ENCODE measurements at regions not wholly inside any gene's neighbourhood (a gene's known extent, or its start where the extent isn't known, plus 50 kb on each side); places are given as distances from the start of the nearest gene placed in this dataset.

DNA sequence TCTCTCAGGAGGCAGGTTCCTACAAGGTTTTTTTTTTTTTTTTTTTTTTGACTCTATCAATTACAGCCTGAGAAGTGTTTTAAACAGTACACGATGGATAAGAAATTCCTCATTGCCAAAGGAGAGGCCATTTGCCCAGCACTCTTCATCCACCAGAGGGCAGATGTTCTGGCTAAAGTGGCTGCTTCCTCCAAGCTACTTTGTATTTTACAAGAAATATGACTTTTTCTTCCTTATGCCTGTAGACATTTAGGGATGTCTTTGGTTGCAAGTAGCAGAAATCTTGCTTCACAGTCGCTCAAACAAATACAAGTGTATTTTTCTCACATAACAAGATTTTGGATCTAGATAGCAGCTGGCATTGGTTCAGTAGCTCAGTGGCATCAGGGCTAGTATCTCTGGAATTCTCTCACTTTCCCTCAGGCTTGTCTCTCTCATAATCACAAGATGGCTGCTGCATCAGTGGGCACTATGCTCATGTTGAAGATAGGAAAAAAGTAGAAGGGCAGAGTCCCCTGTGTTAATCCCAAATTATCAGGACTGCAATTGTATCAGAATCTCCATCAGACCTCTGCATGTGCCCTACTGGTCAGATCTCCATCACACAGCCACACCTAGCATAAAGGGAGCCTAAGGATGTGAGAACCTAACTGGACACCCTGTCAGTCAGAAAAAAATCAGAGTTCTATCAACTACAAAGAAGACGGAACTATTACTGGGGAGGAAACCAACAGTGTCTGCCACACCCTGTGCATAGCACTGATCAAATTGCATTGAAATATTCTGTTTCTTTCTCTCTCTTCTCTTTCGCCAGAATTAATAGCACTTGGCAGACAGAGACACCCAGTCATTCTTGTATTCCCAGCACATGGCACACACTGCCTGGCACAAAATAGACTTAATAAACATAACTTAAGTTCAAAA is 138.9 kb upstream of the COL8A1 start:
- DNase-seq: peak; percentile 41
- no peaks in the 10 kb centered on the region for H3K36me3 ChIP-seq (replicated peaks; ENCODE audit: control insufficient read depth, insufficient read depth, low read length)
- H3K27me3 ChIP-seq (ENCODE audit: control insufficient read depth, insufficient read depth, low read length): no peaks in the 10 kb centered on the region
- H3K4me3 ChIP-seq (ENCODE audit: insufficient read depth, low read depth, low read length): no peak overlapping the region

DNA sequence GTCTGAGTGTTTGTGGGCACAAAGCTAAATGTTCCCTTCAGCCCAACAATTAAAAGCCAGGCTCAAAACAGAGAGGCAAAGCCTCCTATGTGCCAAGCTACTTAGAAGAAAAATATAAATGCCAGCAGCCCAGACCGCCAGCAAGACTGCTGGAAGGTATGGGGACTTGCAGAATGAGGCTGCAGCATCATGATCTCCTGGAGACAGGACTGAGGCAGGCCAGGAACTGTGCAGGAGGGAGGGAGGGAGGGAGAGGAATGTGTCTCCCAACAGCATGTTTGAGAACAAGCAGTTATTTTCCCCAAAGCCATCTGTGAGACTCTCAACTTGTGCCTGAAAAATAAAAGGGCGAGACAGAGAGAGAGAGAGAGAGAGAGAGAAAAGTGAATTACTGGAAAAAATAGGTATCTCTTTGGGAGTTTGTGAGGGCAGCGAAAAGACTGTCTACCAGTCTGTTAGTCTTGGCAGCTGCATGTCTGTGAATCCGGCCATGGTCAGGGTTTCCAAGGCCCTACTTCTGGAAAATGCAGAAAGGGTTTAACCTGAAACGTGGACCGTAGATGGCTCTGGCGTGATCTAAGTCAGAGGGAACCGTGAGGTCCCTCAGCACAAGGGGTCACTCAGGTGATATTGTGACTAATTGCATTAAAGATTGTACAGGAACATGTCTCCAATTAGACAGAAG is 139.7 kb upstream of the COL8A1 start:
- no peak for DNase-seq

DNA sequence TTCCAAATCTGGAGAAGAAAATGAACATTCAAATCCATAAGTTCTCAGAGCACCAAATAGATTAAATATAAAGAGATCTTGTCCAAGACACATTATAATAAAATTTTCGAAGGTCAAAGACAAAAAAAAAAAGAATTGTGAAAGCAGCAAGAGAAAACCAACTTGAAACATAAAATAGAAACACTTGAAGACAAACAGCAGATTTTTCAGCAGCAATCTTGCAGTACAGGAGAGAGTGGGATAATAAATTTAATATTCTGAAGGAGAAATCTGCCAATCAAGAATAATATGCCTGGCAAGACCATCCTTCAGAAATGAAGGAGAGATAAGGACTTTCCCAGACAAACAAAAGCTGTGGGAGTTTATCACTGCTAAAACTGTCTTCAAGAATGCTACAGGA is 150.5 kb upstream of the COL8A1 start:
- H3K27me3 ChIP-seq (ENCODE audit: control insufficient read depth, insufficient read depth, low read length): no peaks in the 10 kb centered on the region
- no peaks in the 10 kb centered on the region for H3K36me3 ChIP-seq (replicated peaks; ENCODE audit: control insufficient read depth, insufficient read depth, low read length)
- DNase-seq: no peak
- no peak overlapping the region for H3K4me3 ChIP-seq (ENCODE audit: insufficient read depth, low read depth, low read length)

More for the DNA sequence above, 139.7 kb upstream of the COL8A1 start:
- Histone ChIP-seq H3K36me3 (replicated peaks; ENCODE audit: control insufficient read depth, insufficient read depth, low read length) (no peaks in the 10 kb centered on the region), H3K27me3 (ENCODE audit: control insufficient read depth, insufficient read depth, low read length) (no peaks in the 10 kb centered on the region), H3K4me3 (ENCODE audit: insufficient read depth, low read depth, low read length) (no peak overlapping the region)

DNA sequence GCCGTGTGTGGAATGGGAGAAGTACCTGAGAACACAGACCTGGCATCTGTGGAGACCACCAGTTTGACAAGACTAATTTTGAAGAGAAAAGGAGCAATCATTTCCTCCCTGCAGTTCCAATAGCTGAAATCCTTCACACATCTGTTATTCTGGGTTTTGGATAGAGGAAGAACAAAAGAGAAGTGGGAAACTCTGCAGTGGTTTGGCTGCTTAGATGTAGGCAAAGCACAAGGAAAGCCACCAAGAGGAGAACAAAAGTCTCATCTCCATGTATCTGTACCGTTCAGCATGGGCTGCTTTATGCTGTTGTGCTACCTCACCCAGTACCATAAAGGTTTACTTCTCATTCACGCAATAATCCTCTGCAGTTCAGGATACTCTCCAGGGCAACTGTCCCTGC is 153.1 kb upstream of the COL8A1 start:
- Histone ChIP-seq H3K27me3 (ENCODE audit: control insufficient read depth, insufficient read depth, low read length) (no peaks in the 10 kb centered on the region), H3K4me3 (ENCODE audit: insufficient read depth, low read depth, low read length) (no peak overlapping the region), H3K36me3 (replicated peaks; ENCODE audit: control insufficient read depth, insufficient read depth, low read length) (no peaks in the 10 kb centered on the region)
- no peak for DNase-seq

DNA sequence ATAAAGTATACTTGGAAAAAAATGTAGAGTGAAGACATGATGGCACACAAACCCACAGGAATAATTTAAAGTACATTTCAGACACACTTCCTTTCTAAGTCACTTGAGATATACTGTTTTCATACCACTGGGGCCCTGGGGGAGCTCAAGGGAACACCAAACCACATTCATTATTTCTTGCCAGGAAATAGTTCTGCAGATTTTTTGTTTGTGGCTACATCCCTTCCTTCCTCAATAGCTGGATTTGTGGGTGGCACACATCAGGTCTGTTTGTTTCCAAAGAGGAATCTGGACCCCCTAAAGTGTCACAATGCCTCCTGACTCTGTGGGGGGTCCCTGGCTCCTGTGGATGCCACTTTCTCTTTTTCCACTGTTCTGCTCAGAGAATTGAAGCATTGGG is 153.5 kb upstream of the COL8A1 start:
- H3K27me3 ChIP-seq (ENCODE audit: control insufficient read depth, insufficient read depth, low read length): no peaks in the 10 kb centered on the region
- no peak for DNase-seq
- H3K4me3 ChIP-seq (ENCODE audit: insufficient read depth, low read depth, low read length): no peak overlapping the region
- H3K36me3 ChIP-seq (replicated peaks; ENCODE audit: control insufficient read depth, insufficient read depth, low read length): no peaks in the 10 kb centered on the region

DNA sequence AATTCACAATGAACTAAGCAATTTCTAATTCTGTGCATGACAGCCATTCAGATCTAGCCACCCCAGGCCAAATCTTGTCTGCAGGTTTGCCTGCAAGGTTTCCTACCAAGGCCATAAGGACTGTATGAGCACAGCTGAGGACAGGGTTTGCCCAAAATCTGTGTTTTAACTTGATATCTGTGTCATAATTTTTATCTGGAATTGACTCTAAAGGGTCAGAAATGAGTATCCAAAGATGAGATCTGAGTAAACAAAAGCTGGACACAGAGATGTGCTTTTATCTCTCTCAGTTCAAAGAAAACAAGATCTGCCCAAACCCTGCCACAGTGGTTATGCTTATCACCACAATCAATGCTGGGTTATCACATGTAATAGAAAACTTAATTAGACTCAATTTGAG is 154.6 kb upstream of the COL8A1 start:
- no peak overlapping the region for H3K4me3 ChIP-seq (ENCODE audit: insufficient read depth, low read depth, low read length)
- DNase-seq: no peak

DNA sequence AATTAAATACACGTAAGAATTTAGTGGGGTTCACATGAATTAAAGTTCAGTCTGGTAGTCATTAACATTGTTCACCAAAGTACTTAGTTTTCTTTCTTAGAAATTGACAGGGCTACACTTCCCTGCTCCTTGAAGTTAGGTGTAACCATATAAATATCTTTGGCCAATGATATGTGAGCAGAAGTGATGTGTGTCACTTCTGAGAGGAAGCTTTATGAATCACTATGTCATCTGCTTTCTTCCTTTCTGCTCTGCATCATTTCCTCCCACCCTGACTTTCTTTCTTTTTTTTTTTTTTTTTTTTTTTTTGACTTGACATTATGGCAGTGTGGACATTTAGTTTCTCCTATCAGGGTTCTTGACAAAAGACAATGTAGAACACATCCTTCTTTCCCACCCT is 156.2 kb upstream of the COL8A1 start:
- no peak for DNase-seq
- H3K4me3 ChIP-seq (ENCODE audit: insufficient read depth, low read depth, low read length): no peak overlapping the region
- no peaks in the 10 kb centered on the region for H3K36me3 ChIP-seq (replicated peaks; ENCODE audit: control insufficient read depth, insufficient read depth, low read length)

More for the DNA sequence above, 154.6 kb upstream of the COL8A1 start:
- H3K27me3 ChIP-seq (ENCODE audit: control insufficient read depth, insufficient read depth, low read length): no peaks in the 10 kb centered on the region
- H3K36me3 ChIP-seq (replicated peaks; ENCODE audit: control insufficient read depth, insufficient read depth, low read length): no peaks in the 10 kb centered on the region

DNA sequence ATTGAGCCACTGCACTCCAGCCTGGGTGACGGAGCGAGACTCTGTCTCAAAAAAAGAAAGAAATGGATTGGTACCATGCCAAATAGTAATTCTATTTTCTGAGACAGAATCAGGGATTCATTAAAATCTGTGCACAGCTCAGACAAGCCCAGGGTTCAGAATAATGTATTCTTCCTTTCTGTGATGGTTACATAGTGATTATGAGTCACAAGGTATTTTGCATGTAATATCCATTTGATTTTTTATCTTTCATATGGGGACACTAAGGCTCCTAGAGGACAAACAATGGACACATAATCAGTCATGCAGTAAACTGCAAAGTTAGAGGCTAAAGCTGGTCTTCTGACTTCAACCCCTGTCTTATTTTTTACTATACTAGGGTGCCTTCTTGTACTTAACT is 156.8 kb upstream of the COL8A1 start:
- no peaks in the 10 kb centered on the region for H3K36me3 ChIP-seq (replicated peaks; ENCODE audit: control insufficient read depth, insufficient read depth, low read length)
- H3K27me3 ChIP-seq (ENCODE audit: control insufficient read depth, insufficient read depth, low read length): no peaks in the 10 kb centered on the region
- H3K4me3 ChIP-seq (ENCODE audit: insufficient read depth, low read depth, low read length): no peak overlapping the region
- DNase-seq: no peak

More for the DNA sequence above, 156.2 kb upstream of the COL8A1 start:
- H3K27me3 ChIP-seq (ENCODE audit: control insufficient read depth, insufficient read depth, low read length): no peaks in the 10 kb centered on the region

DNA sequence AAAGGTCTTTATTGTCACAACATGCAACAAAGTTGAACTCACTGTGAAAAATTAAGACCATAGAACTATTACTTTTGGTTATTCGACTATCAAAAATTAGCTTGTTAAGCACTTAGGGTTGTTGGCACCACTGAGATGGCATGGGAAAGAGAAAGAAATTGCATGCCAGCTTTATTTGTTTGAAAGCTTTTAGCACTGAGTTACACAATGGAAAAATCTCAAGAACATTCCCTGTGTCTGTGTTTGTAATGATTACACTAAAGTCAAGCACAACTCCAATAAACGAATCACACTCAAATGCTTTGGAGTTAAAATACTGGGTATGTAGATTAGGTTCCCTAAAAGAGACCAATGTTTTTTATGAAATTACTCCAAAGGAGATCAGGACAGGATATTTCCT is 158.6 kb upstream of the COL8A1 start:
- Histone ChIP-seq H3K36me3 (replicated peaks; ENCODE audit: control insufficient read depth, insufficient read depth, low read length) (no peaks in the 10 kb centered on the region), H3K27me3 (ENCODE audit: control insufficient read depth, insufficient read depth, low read length) (no peaks in the 10 kb centered on the region), H3K4me3 (ENCODE audit: insufficient read depth, low read depth, low read length) (no peak overlapping the region)
- DNase-seq: no peak

DNA sequence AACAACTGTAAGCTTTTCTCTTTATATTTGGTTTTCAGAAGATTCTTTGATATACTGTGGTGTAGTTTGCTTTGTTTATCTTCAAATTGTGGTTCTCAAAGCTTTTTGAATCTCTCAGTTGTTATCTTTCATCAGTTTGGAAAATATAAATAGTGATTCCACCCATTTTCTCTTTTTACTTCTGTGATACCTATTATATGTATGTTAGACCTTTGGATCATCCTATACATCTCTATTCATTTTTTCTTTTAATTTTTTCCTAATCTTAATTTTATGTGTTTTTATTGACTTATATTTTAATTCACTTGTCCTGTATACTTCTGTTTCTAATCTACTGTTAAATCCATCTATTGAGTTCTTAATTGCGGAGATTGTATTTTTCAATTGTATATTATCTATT is 160.7 kb upstream of the COL8A1 start:
- no peak overlapping the region for H3K4me3 ChIP-seq (ENCODE audit: insufficient read depth, low read depth, low read length)
- no peak for DNase-seq
- no peaks in the 10 kb centered on the region for H3K27me3 ChIP-seq (ENCODE audit: control insufficient read depth, insufficient read depth, low read length)
- no peaks in the 10 kb centered on the region for H3K36me3 ChIP-seq (replicated peaks; ENCODE audit: control insufficient read depth, insufficient read depth, low read length)

DNA sequence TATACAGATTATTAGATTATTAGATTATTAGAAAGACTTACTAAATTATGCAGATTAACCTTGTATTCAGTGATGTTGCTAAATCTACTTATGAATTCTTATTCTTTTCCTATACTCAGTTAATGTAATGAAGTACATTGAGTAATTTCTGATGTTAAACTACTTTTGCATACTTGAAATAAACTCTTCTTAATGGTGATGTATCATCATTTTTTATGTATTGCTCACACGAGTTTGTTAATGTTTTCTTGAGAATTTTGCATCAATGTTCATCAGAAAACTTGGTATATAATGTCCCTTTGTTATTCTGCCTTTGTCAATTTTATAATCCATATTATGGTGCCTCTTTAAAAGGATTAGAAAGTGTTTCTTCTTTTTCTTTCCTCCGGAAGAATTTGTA is 163.2 kb upstream of the COL8A1 start:
- no peak for DNase-seq
- H3K4me3 ChIP-seq (ENCODE audit: insufficient read depth, low read depth, low read length): no peak overlapping the region
- H3K36me3 ChIP-seq (replicated peaks; ENCODE audit: control insufficient read depth, insufficient read depth, low read length): no peaks in the 10 kb centered on the region
- H3K27me3 ChIP-seq (ENCODE audit: control insufficient read depth, insufficient read depth, low read length): no peaks in the 10 kb centered on the region

DNA sequence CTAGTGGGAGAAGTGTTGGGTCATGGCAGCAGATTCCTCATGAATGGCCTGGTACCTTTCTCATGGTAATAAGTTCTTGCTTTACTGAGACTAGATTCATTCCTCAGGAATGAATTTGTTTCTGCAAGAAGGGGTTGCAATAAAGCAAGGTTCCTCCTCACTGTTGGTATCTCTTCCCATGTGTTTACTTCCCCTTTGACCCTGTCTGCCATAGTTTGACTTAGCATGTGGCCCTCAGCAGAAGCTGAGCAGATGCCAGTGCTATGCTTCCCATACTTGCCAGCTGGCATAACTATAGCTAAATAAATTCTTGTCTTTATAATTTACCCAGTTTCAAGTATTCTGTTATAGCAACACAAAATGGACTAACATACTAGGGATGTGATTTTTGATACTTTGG is 163.6 kb upstream of the COL8A1 start:
- no peak for DNase-seq

DNA sequence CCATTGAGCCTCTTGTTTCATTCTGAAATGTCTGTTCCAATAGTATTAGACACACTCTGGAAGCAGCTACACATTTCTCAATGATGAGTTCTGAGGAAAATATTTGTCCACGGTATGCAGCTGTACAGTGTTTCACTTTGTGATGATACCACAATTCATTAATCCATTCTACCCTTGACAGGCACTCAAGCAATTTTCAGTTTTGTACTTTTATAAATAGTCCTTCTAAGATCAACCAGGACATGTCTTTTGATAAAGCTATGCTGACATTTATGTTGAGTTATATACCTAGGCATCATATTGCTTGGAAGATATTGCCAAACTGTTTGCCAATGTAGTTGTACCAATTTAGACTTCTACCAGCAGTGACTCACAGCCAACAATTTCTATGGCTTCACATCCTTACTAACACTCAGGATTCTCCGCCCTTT is 165.1 kb upstream of the COL8A1 start:
- Histone ChIP-seq H3K36me3 (replicated peaks; ENCODE audit: control insufficient read depth, insufficient read depth, low read length) (no peaks in the 10 kb centered on the region), H3K27me3 (ENCODE audit: control insufficient read depth, insufficient read depth, low read length) (no peaks in the 10 kb centered on the region), H3K4me3 (ENCODE audit: insufficient read depth, low read depth, low read length) (no peak overlapping the region)
- no peak for DNase-seq

More for the DNA sequence above, 163.6 kb upstream of the COL8A1 start:
- Histone ChIP-seq H3K36me3 (replicated peaks; ENCODE audit: control insufficient read depth, insufficient read depth, low read length) (no peaks in the 10 kb centered on the region), H3K4me3 (ENCODE audit: insufficient read depth, low read depth, low read length) (no peak overlapping the region), H3K27me3 (ENCODE audit: control insufficient read depth, insufficient read depth, low read length) (no peaks in the 10 kb centered on the region)

DNA sequence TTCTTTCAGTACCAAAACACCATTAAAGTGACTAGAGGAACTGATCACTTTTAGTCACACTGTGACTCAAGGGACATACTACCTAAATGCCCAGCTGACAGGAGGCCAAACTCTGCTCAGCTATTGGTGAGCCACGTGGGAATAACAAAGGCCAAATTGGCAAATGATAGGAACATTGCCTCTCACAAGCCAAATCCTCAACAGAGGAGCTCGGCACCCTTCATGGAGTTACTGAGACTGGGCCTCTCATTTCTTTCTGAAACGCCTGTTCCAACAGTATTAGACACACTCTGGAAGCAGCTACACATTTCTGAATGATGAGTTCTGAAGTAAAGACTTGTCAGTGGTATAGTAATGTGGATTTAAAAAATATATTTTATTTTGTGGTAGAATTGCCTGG is 166.0 kb upstream of the COL8A1 start:
- Histone ChIP-seq H3K27me3 (ENCODE audit: control insufficient read depth, insufficient read depth, low read length) (no peaks in the 10 kb centered on the region), H3K36me3 (replicated peaks; ENCODE audit: control insufficient read depth, insufficient read depth, low read length) (no peaks in the 10 kb centered on the region)
- DNase-seq: no peak

More for the DNA sequence above, 166.0 kb upstream of the COL8A1 start:
- no peak overlapping the region for H3K4me3 ChIP-seq (ENCODE audit: insufficient read depth, low read depth, low read length)
